C4-2B (cell line): ENCODE measurements at regions not wholly inside any gene's neighbourhood (a gene's known extent, or its start where the extent isn't known, plus 50 kb on each side); places are given as distances from the start of the nearest gene placed in this dataset.

Experiments
- H3K27ac ChIP-seq: fragments of 450-650 bp; 2 replicates; pipeline ENCODE4 v1.5.1; 2017
- CTCF ChIP-seq: fragments of 450-650 bp; conservative IDR thresholded peaks from 2 replicates; pipeline ENCODE4 v1.5.1; 2017; ENCODE audit warnings: mild to moderate bottlenecking
- ZFX ChIP-seq: fragments of 450-650 bp; IDR thresholded peaks from 2 replicates; pipeline ENCODE4 v1.6.1; 2017

- no peak overlapping the region for H3K27ac ChIP-seq
- TF ChIP-seq CTCF: no peak
- TF ChIP-seq ZFX: no peak
Observed at GRCh38 chr7:146008293-146008692, 108.3 kb upstream of the CNTNAP2 start.

- no peak for TF ChIP-seq CTCF
- TF ChIP-seq ZFX: no peak
- H3K27ac ChIP-seq: no peak overlapping the region
Observed at GRCh38 chr7:146004805-146005204, 111.8 kb upstream of the CNTNAP2 start.

- H3K27ac ChIP-seq: no peak overlapping the region
- TF ChIP-seq CTCF: no peak
- no peak for TF ChIP-seq ZFX
Observed at GRCh38 chr7:146002431-146003078, 114.0 kb upstream of the CNTNAP2 start.

GRCh38 chr7:146002008-146002407 is 114.6 kb upstream of the CNTNAP2 start:
- no peak overlapping the region for H3K27ac ChIP-seq
- TF ChIP-seq CTCF (no peak), ZFX (no peak)

- no peak for TF ChIP-seq ZFX
- TF ChIP-seq CTCF: no peak
- no peak overlapping the region for H3K27ac ChIP-seq
Observed at GRCh38 chr7:146000882-146001281, 115.7 kb upstream of the CNTNAP2 start.

GRCh38 chr7:145989469-145989868 is 127.1 kb upstream of the CNTNAP2 start:
- TF ChIP-seq ZFX: no peak
- TF ChIP-seq CTCF: no peak
- no peak overlapping the region for H3K27ac ChIP-seq

- no peak for TF ChIP-seq CTCF
- TF ChIP-seq ZFX: no peak
- H3K27ac ChIP-seq: no peak overlapping the region
Observed at GRCh38 chr7:145986248-145986874, 130.2 kb upstream of the CNTNAP2 start.
